HepG2 (cell line): ENCODE measurements at regions not wholly inside any gene's neighbourhood (a gene's known extent, or its start where the extent isn't known, plus 50 kb on each side); places are given as distances from the start of the nearest gene placed in this dataset.

Experiments
- ATAC-seq: fragments of 200-7000 bp; cut with Tn5 transposase; 3 replicates; pipeline ENCODE4 v1.9.1; 2020; ENCODE audit warnings: mild to moderate bottlenecking, moderate library complexity
- BruUV-seq: library from RNA; stranded (reverse); fragments of 400-500 nt; replicated peaks from 2 replicates; lab custom pipeline; 2021; lab: Mats Ljungman, UMichigan
- CTCF ChIA-PET: fragments of 300-600 bp; formaldehyde crosslinking; extraction: SDS; loops from one replicate; lab custom pipeline; 2021; ENCODE audit warnings: low total read pairs, inconsistent platforms, low intra/inter-chr PET ratio; lab: Yijun Ruan, JAX
- POLR2A ChIA-PET: fragments of 350-600 bp; sonication (Branson Sonifier 250); formaldehyde crosslinking; loops from one replicate; lab custom pipeline; 2020; ENCODE audit warnings: antibody characterized with exemption, inconsistent platforms; lab: Yijun Ruan, JAX
- DNase-seq: peaks from one replicate; pipeline ENCODE4 v3.0.0-alpha.2; 2015; ENCODE audit warnings: low spot score
- FAIRE-seq: peaks from 3 replicates; lab custom pipeline; 2011; peaks lifted over from hg19 to GRCh38; lab: Jason Lieb, UNC
- H2AFZ ChIP-seq: one replicate; pipeline ENCODE4 v1.6.1; 2011; ENCODE audit warnings: low read length, inconsistent platforms
- H3K27ac ChIP-seq: fragments of 300-600 bp; 3 replicates; pipeline ENCODE4 v1.8.0; 2011; ENCODE audit warnings: mixed run types, mild to moderate bottlenecking, mixed read lengths, low read length, inconsistent platforms; ENCODE audit not compliant: insufficient read depth; ENCODE audit errors: extremely low read length
- H3K27me3 ChIP-seq, 2 experiments: fragments of 200-600 bp in 1 of 2; 2 replicates in 1 of 2; 3 replicates in 1 of 2; pipeline versions ENCODE4 v1.6.0 to v1.8.0; 2011; ENCODE audit warnings: low read length in 2 of 2, mild to moderate bottlenecking in 2 of 2, moderate library complexity in 2 of 2, inconsistent platforms in 1 of 2; ENCODE audit not compliant: insufficient read depth in 2 of 2, control insufficient read depth in 1 of 2
- H3K36me3 ChIP-seq, 2 experiments: fragments of 200-600 bp in 1 of 2; replicated peaks in 1 of 2; 2 replicates in 1 of 2; 3 replicates in 1 of 2; pipeline versions ENCODE4 v1.5.1 to v1.8.0; 2011; ENCODE audit warnings: low read length in 2 of 2, inconsistent platforms in 1 of 2; ENCODE audit not compliant: insufficient read depth in 2 of 2, control insufficient read depth in 1 of 2
- H3K4me1 ChIP-seq: 2 replicates; pipeline ENCODE4 v1.5.1; 2012; ENCODE audit warnings: low read length, inconsistent platforms; ENCODE audit not compliant: insufficient read depth
- H3K4me2 ChIP-seq: 2 replicates; pipeline ENCODE4 v1.6.0; 2011; ENCODE audit warnings: low read depth, low read length, inconsistent platforms
- H3K4me3 ChIP-seq, 3 experiments: fragments of 200-600 bp in 1 of 3; sonication (generic), shearing (Covaris generic) in 1 of 3; replicated peaks in 1 of 3; 2 replicates each; pipeline ENCODE4 v1.5.1; 2011 to 2016; ENCODE audit warnings: low read length in 3 of 3, inconsistent platforms in 2 of 3, low read depth in 2 of 3, mild to moderate bottlenecking in 2 of 3, control low read depth in 1 of 3, mixed read lengths in 1 of 3; ENCODE audit not compliant: insufficient read depth in 1 of 3
- H3K79me2 ChIP-seq: one replicate; pipeline ENCODE4 v1.6.1; 2011; ENCODE audit warnings: low read length, inconsistent platforms; ENCODE audit not compliant: insufficient read depth
- H3K9ac ChIP-seq: 2 replicates; pipeline ENCODE4 v1.6.0; 2011; ENCODE audit warnings: mild to moderate bottlenecking, low read depth, low read length, inconsistent platforms; ENCODE audit not compliant: insufficient read depth
- H3K9me3 ChIP-seq: 2 replicates; pipeline ENCODE4 v1.5.1; 2012; ENCODE audit warnings: mild to moderate bottlenecking, low read length
- H4K20me1 ChIP-seq: 2 replicates; pipeline ENCODE4 v1.6.0; 2011; ENCODE audit warnings: inconsistent platforms, mild to moderate bottlenecking, low read length, moderate library complexity; ENCODE audit not compliant: insufficient read depth
- HOXA5 ChIP-seq: sonication (generic); formaldehyde crosslinking; IDR thresholded peaks from 2 replicates; pipeline ENCODE4 v1.4.0; 2020; ENCODE audit warnings: missing genetic modification reagents
- USF2 ChIP-seq, 2 experiments: sonication (generic) in 1 of 2; formaldehyde crosslinking in 1 of 2; IDR thresholded peaks; 2 replicates each; pipeline versions ENCODE4 v1.5.1 to v1.6.1; 2011 to 2020; ENCODE audit warnings: borderline replicate concordance in 1 of 2, low read depth in 1 of 2, low read length in 1 of 2, mild to moderate bottlenecking in 1 of 2, missing genetic modification reagents in 1 of 2, moderate library complexity in 1 of 2
- ZNF441 ChIP-seq: sonication (generic); formaldehyde crosslinking; IDR thresholded peaks from 2 replicates; pipeline ENCODE4 v1.7.0; 2021; ENCODE audit warnings: missing genetic modification reagents, borderline replicate concordance
- ZNF549 ChIP-seq: sonication (generic); formaldehyde crosslinking; IDR thresholded peaks from 2 replicates; pipeline ENCODE4 v1.5.0; 2020; ENCODE audit warnings: missing genetic modification reagents
- WGBS: methylation state at CpG from one replicate; pipeline ENCODE4 v1.1.6; 2017; ENCODE audit warnings: low lambda C conversion rate; 5-methylcytosine and 5-hydroxymethylcytosine counted together
- in situ Hi-C: cut with HindIII; loops from 2 replicates; pipeline ENCODE4 v1.10.0; 2017; ENCODE audit warnings: low pct_unique_long_range_greater_than_20kb; ENCODE audit not compliant: extremely low pct_ligation_motif_present
- intact Hi-C: fragments of 100-400 bp; cut with micrococcal nuclease; formaldehyde crosslinking; loops from one replicate; pipeline ENCODE4 v1.10.0; 2022; ENCODE audit not compliant: unreplicated experiment

GRCh38 chr2:2862386-2862785, 515.2 kb downstream of the EIPR1 start:
- Histone ChIP-seq H3K4me2 (no peak overlapping the region), H3K4me1 (no peaks in the 10 kb centered on the region), H3K36me3 (no peaks in the 10 kb centered on the region), H3K27ac (no peak overlapping the region), H3K9me3 (no peaks in the 10 kb centered on the region), H3K4me3 (no peak overlapping the region), H3K9ac (no peak overlapping the region), H4K20me1 (no peaks in the 10 kb centered on the region), H3K79me2 (no peaks in the 10 kb centered on the region), H3K27me3 (peaks cover 1 to 17% of the 10 kb centered on the region in 2 experiments; a peak in 3 of 5 replicates), H2AFZ (no peak overlapping the region)
- intact Hi-C loops = no loop called here
- in situ Hi-C loops = no loop called here
- no peak for FAIRE-seq
- no TSS peak for BruUV-seq
- 31% methylated on average over 3 of the region's 5 CpGs for WGBS
- ATAC-seq = no peak
- ChIA-PET CTCF (no interaction called here), POLR2A (no interaction called here)
- no peak for TF ChIP-seq ZNF549 (CRISPR knock-in tag)
- DNase-seq = no peak

- no peaks in the 10 kb centered on the region for H4K20me1 ChIP-seq
- H2AFZ ChIP-seq = no peak overlapping the region
- DNase-seq (no peak), FAIRE-seq (no peak), ATAC-seq (peak; percentile 26)
- TF ChIP-seq USF2 (IDR thresholded peaks at IDR 0.05; ENCODE audit: low read depth, low read length) (no peak), USF2 (CRISPR knock-in tag; IDR thresholded peaks at IDR 0.05; ENCODE audit: borderline replicate concordance) (no peak), ZNF441 (CRISPR knock-in tag) (no peak), HOXA5 (CRISPR knock-in tag) (no peak)
- H3K27me3 ChIP-seq = peaks cover 1 to 16% of the 10 kb centered on the region in 2 experiments; a peak in 2 of 5 replicates
- H3K4me1 ChIP-seq = no peaks in the 10 kb centered on the region
- ChIA-PET CTCF (no interaction called here), POLR2A (no interaction called here)
- no peaks in the 10 kb centered on the region for H3K79me2 ChIP-seq
- WGBS = 27% methylated on average over 19 of the region's 19 CpGs
- intact Hi-C loops = no loop called here
- no peaks in the 10 kb centered on the region for H3K9me3 ChIP-seq
- BruUV-seq = no TSS peak
- in situ Hi-C loops = no loop called here
- no peak overlapping the region for H3K27ac ChIP-seq
- no peaks in the 10 kb centered on the region for H3K36me3 ChIP-seq
- H3K4me3 ChIP-seq = no peak overlapping the region
- no peak overlapping the region for H3K4me2 ChIP-seq
- no peak overlapping the region for H3K9ac ChIP-seq
Observed at GRCh38 chr2:2861666-2862240, 515.9 kb downstream of the EIPR1 start.
